T-cell (primary cell): ENCODE measurements at regions not wholly inside any gene's neighbourhood (a gene's known extent, or its start where the extent isn't known, plus 50 kb on each side); places are given as distances from the start of the nearest gene placed in this dataset.

Experiments
- ATAC-seq, 4 experiments: fragments of 200-7000 bp in 3 of 4; fragments of 150-1000 bp in 1 of 4; cut with Tn5 transposase; replicated peaks in 1 of 4; 1 replicate in 3 of 4; 2 replicates in 1 of 4; pipeline ENCODE4 v1.10.0; 2021; ENCODE audit warnings: moderate library complexity in 3 of 4, mild to moderate bottlenecking in 2 of 4, moderate number of reproducible peaks in 1 of 4
- CTCF ChIA-PET, 2 donors: fragments of 300-600 bp; sonication (Branson Sonifier 250); formaldehyde crosslinking; loops; one replicate each; lab custom pipeline; 2022; ENCODE audit warnings: antibody characterized with exemption in 2 of 2; lab: Charles Lee
- POLR2A ChIA-PET, 2 donors: fragments of 300-600 bp; sonication (Branson Sonifier 250); formaldehyde crosslinking; loops; one replicate each; lab custom pipeline; 2022; ENCODE audit warnings: antibody characterized with exemption in 2 of 2; lab: Charles Lee
- DNase-seq, 35 experiments: peaks; one replicate each; pipeline versions ENCODE4 v3.0.0 to v3.0.0-alpha.2; 2013 to 2023
- H3K27ac ChIP-seq: one replicate; pipeline ENCODE4 v1.5.1; 2013; ENCODE audit warnings: low read length
- H3K27me3 ChIP-seq, 2 experiments: replicated peaks in 1 of 2; 1 replicate in 1 of 2; 2 replicates in 1 of 2; pipeline versions ENCODE4 v1.6.1 to v1.7.0; 2013; ENCODE audit warnings: low read length in 1 of 2, mixed read lengths in 1 of 2; ENCODE audit not compliant: control insufficient read depth in 2 of 2, insufficient read depth in 2 of 2; ENCODE audit errors: extremely low read depth in 1 of 2
- H3K36me3 ChIP-seq, 2 donors: 1 replicate in 1 of 2; 2 replicates in 1 of 2; pipeline versions ENCODE4 v1.6.1 to v1.7.0; 2013; ENCODE audit warnings: low read length in 1 of 2; ENCODE audit not compliant: control insufficient read depth in 2 of 2, insufficient read depth in 1 of 2; ENCODE audit errors: extremely low read depth in 1 of 2
- H3K4me1 ChIP-seq, 2 experiments: 1 replicate in 1 of 2; 2 replicates in 1 of 2; pipeline versions ENCODE4 v1.6.1 to v1.7.0; 2013; ENCODE audit warnings: low read length in 2 of 2, mixed read lengths in 1 of 2; ENCODE audit not compliant: insufficient read depth in 2 of 2, control insufficient read depth in 1 of 2; ENCODE audit errors: extremely low read depth in 1 of 2
- H3K4me3 ChIP-seq, 2 donors: 1 replicate in 1 of 2; 2 replicates in 1 of 2; pipeline versions ENCODE4 v1.5.1 to v1.7.0; 2013; ENCODE audit warnings: mild to moderate bottlenecking in 2 of 2, low read length in 1 of 2, moderate library complexity in 1 of 2; ENCODE audit not compliant: control insufficient read depth in 1 of 2; ENCODE audit errors: extremely low read depth in 1 of 2
- H3K9me3 ChIP-seq: 2 replicates; pipeline ENCODE4 v1.7.0; 2013
- H3K27ac Mint-ChIP-seq, 2 donors: one replicate each; pipeline ENCODE4 v1.8.0; 2020 to 2021; ENCODE audit warnings: mild to moderate bottlenecking in 2 of 2, mixed read lengths in 2 of 2
- H3K27me3 Mint-ChIP-seq, 2 donors: one replicate each; pipeline ENCODE4 v1.8.0; 2021 to 2022; ENCODE audit warnings: mixed read lengths in 2 of 2
- H3K36me3 Mint-ChIP-seq: one replicate; pipeline ENCODE4 v1.8.0; 2021; ENCODE audit warnings: mixed read lengths
- H3K4me1 Mint-ChIP-seq, 3 donors: one replicate each; pipeline ENCODE4 v1.8.0; 2020 to 2022; ENCODE audit warnings: mixed read lengths in 3 of 3, mild to moderate bottlenecking in 1 of 3
- H3K4me3 Mint-ChIP-seq, 3 donors: one replicate each; pipeline ENCODE4 v1.8.0; 2020 to 2022; ENCODE audit warnings: mild to moderate bottlenecking in 3 of 3, mixed read lengths in 3 of 3, moderate library complexity in 3 of 3
- H3K9me3 Mint-ChIP-seq, 3 donors: one replicate each; pipeline ENCODE4 v1.8.0; 2020 to 2022; ENCODE audit warnings: mixed read lengths in 3 of 3
- WGBS: methylation state at CpG from one replicate; pipeline ENCODE4 v1.1.5; 2013; ENCODE audit warnings: missing lambda C conversion rate; ENCODE audit not compliant: insufficient coverage; 5-methylcytosine and 5-hydroxymethylcytosine counted together

DNA sequence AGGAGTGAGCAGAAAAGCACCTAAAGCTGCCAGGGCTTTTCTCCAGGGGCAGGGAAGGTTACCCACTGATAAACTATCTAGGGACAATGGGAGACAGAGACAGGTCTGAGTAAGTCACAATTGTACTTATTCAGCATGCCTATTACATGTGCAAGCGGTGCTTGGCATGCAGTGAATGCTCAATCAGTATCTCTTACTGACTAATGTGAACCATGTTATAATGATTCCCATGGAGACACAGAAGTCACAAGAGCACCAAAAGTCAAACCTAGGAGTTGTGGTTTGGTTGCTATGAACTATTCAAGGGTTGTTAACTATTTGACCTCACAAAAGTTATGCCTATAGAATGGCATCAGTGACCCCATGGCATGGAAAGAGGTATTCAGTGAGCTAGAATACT lies 50.0 kb upstream of the RASGRP1 start:
- no peaks in the 10 kb centered on the region for H3K36me3 Mint-ChIP-seq
- Histone ChIP-seq H3K27ac (no peak overlapping the region), H3K4me3 (no peak overlapping the region), H3K4me1 (peaks cover 27 to 37% of the 10 kb centered on the region in 2 experiments), H3K36me3 (no peaks in the 10 kb centered on the region), H3K27me3 (no peaks in the 10 kb centered on the region), H3K9me3 (no peaks in the 10 kb centered on the region)
- peaks cover 38 to 54% (median 49%) of the 10 kb centered on the region in 3 donors for H3K4me1 Mint-ChIP-seq
- DNase-seq (no peak), ATAC-seq (no peak)
- no CpG with 5 or more reads among the region's 1 CpG for WGBS
- H3K27me3 Mint-ChIP-seq, result no peaks in the 10 kb centered on the region
- H3K9me3 Mint-ChIP-seq, result peaks cover 0 to 4% (median 0%) of the 10 kb centered on the region in 3 donors
- ChIA-PET CTCF (interaction anchor here in 1 of 2 donors (0.8 kb wide), 1 partner anchor 17 kb away, joined by 3 read pairs; no protein-coding TSS in a partner anchor), POLR2A (no interaction called here)
- no peak overlapping the region for H3K4me3 Mint-ChIP-seq
- H3K27ac Mint-ChIP-seq, result no peak overlapping the region

DNA sequence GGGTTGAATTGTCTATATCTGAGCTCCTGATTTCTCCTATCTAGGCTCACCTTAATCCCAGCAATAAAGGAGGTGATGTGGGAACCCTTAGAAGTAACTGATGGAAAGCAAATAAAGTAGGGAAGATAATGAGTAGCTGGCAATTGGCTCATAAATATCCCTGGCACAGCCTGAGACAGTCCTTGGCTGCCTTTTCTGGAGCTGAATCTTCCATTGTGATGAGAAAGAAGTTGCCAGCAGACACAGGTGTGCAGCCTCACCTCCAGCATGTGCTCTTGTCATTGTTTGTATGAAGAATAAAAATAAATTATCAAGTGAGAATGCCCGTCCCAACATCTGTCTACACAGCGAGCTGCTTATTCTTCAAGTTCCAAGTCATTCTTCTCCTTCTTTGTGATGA lies 53.2 kb upstream of the RASGRP1 start:
- Histone ChIP-seq H3K27me3 (no peaks in the 10 kb centered on the region), H3K36me3 (no peaks in the 10 kb centered on the region), H3K4me3 (no peak overlapping the region), H3K9me3 (no peaks in the 10 kb centered on the region), H3K27ac (no peak overlapping the region), H3K4me1 (peaks cover 8 to 11% of the 10 kb centered on the region in 2 experiments)
- ATAC-seq, result no peak
- H3K4me1 Mint-ChIP-seq, result peaks cover 17 to 40% (median 39%) of the 10 kb centered on the region in 3 donors
- no peak overlapping the region for H3K4me3 Mint-ChIP-seq
- no peaks in the 10 kb centered on the region for H3K36me3 Mint-ChIP-seq
- no peak for DNase-seq
- no peak overlapping the region for H3K27ac Mint-ChIP-seq
- ChIA-PET POLR2A (interaction anchor here (0.5 to 0.6 kb wide), 3 partner anchors 8 to 208 kb away, joined by 3 to 4 read pairs (median 3); no protein-coding TSS in a partner anchor), CTCF (interaction anchor here (0.6 to 0.7 kb wide), 2 partner anchors 59 to 64 kb away, joined by 3 to 4 read pairs; no protein-coding TSS in a partner anchor)
- no CpG with 5 or more reads among the region's 2 CpGs for WGBS
- no peaks in the 10 kb centered on the region for H3K27me3 Mint-ChIP-seq
- H3K9me3 Mint-ChIP-seq, result peaks cover 0 to 4% (median 0%) of the 10 kb centered on the region in 3 donors

DNA sequence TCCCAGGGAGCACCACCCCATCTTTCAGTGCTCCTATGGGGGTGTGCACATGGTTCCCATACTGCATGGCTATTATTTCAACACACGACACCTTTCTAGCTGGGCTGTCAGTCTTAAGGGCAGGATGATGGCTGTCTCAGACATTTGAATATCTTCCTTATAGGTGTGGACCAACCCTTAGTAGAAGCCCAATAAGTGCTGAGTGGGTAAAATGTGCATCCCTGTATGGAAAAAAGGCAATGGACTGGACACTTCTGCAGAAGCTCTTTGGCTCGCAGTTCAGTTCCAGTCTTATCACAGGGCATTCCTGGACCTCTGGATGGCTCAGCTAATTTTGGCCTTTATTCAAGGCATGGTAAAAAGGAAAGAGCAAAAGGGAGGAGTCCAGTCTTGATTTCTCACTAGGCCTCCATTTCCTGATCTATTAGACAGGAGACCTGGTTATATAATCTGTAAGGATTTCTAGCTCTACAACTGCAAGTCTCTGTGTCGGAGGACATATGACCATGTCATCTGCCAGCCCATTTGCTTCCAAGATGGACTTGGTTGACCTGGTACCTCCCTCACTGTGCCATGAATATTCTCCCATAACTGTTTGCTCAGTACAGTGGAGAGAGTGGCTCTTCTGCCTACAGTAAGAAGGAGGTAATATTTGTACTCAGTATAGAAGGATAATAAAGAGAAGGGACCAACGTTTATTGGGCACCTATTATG lies 53.8 kb upstream of the RASGRP1 start:
- H3K27me3 Mint-ChIP-seq, result no peaks in the 10 kb centered on the region
- no peaks in the 10 kb centered on the region for H3K36me3 ChIP-seq
- 92% methylated on average over 2 of the region's 4 CpGs for WGBS

GRCh38 chr15:38620098-38620497 lies 55.5 kb upstream of the RASGRP1 start:
- CTCF ChIA-PET, result no interaction called here
- Histone ChIP-seq H3K27me3 (no peaks in the 10 kb centered on the region), H3K27ac (no peak overlapping the region), H3K36me3 (no peaks in the 10 kb centered on the region), H3K9me3 (no peaks in the 10 kb centered on the region), H3K4me3 (no peak overlapping the region), H3K4me1 (peaks cover 4 to 5% of the 10 kb centered on the region in 2 experiments)
- H3K9me3 Mint-ChIP-seq, result no peaks in the 10 kb centered on the region
- H3K27me3 Mint-ChIP-seq, result no peaks in the 10 kb centered on the region
- peaks cover 10 to 34% (median 32%) of the 10 kb centered on the region in 3 donors for H3K4me1 Mint-ChIP-seq
- POLR2A ChIA-PET, result no interaction called here
- DNase-seq (no peak), ATAC-seq (no peak)
- no peaks in the 10 kb centered on the region for H3K36me3 Mint-ChIP-seq
- H3K4me3 Mint-ChIP-seq, result no peak overlapping the region
- WGBS, result no CpG with 5 or more reads among the region's 2 CpGs
- no peak overlapping the region for H3K27ac Mint-ChIP-seq

More for the DNA sequence above, 53.8 kb upstream of the RASGRP1 start:
- Mint-ChIP-seq H3K36me3 (no peaks in the 10 kb centered on the region), H3K4me3 (no peak overlapping the region), H3K4me1 (peaks cover 11 to 38% (median 34%) of the 10 kb centered on the region in 3 donors), H3K9me3 (peaks cover 0 to under 1% (median 0%) of the 10 kb centered on the region in 3 donors), H3K27ac (no peak overlapping the region)
- ChIA-PET POLR2A (interaction anchor here in 1 of 2 donors (0.6 kb wide), 1 partner anchor 54 kb away, joined by 3 read pairs; no protein-coding TSS in a partner anchor), CTCF (no interaction called here)
- peaks cover 4 to 6% of the 10 kb centered on the region in 2 experiments for H3K4me1 ChIP-seq
- H3K27ac ChIP-seq, result no peak overlapping the region
- ATAC-seq (no peak), DNase-seq (no peak)
- no peaks in the 10 kb centered on the region for H3K27me3 ChIP-seq
- H3K9me3 ChIP-seq, result no peaks in the 10 kb centered on the region
- no peak overlapping the region for H3K4me3 ChIP-seq

DNA sequence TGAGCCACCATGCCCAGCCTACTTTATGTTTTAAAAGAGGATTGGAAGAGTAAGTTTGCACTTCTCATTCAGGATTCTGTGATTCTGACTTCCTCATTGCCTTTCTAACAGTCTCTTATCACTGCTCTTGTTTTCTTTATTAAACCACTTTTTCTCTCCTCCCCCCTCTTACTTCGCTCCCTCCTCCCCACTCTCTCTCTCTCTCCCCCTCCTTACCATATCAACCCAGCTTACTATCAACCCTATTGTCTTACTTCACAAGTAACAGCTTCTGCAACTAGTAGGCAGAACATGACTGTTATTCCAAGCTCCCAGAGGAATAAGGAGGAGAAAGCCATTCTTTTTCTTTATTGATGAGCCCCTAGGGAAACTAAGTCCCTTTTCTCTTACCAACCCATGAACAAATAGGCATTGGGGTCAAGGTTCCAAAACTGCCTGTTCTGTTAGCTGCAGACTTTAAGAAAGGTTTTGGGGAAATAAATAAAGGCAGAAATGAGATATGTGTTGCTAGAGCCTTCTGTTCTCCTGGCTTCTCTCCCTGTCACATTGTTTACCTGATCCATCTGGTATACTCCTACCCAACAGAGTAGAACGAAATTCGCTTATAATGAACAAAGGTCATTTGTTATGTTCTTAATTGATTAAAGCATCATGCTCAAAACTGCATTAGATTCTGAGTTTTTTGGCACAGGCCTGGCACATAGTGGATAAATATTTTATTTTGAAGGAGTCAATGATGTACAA lies 56.4 kb upstream of the RASGRP1 start:
- Histone ChIP-seq H3K4me3 (no peak overlapping the region), H3K36me3 (no peaks in the 10 kb centered on the region), H3K27me3 (no peaks in the 10 kb centered on the region), H3K9me3 (no peaks in the 10 kb centered on the region), H3K4me1 (peaks cover 4 to 9% of the 10 kb centered on the region in 2 experiments), H3K27ac (no peak overlapping the region)
- Mint-ChIP-seq H3K9me3 (no peaks in the 10 kb centered on the region), H3K27me3 (no peaks in the 10 kb centered on the region), H3K4me3 (no peak overlapping the region), H3K4me1 (peaks cover 12 to 37% (median 32%) of the 10 kb centered on the region in 3 donors), H3K36me3 (no peaks in the 10 kb centered on the region), H3K27ac (no peak overlapping the region)
- no CpG with 5 or more reads among the region's 3 CpGs for WGBS
- ChIA-PET POLR2A (interaction anchor here in 1 of 2 donors (0.6 kb wide), 1 partner anchor 10 kb away, joined by 9 read pairs; no protein-coding TSS in a partner anchor), CTCF (no interaction called here)
- DNase-seq, result no peak
- no peak for ATAC-seq

DNA sequence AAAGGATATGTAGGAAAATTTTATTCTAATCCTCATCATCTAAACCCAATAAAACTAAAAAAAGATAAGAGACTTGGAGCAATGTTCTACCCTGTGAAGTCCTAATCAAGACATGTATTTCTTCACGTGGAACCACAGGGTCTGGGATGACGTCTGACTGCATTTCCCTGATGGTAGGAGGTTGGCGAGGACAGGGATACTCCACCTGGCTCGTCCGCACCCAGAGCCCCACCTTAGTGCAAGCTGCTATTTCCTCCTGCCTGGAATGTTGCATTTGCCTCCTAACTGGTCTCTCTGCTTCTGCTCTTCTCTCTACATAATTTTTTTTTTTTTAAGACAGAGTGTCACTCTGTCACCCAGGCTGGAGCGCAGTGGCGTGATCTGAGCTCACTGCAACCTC lies 57.7 kb upstream of the RASGRP1 start:
- POLR2A ChIA-PET, result no interaction called here
- no peaks in the 10 kb centered on the region for H3K27me3 ChIP-seq
- H3K36me3 Mint-ChIP-seq, result no peaks in the 10 kb centered on the region

More for the DNA sequence above, 57.7 kb upstream of the RASGRP1 start:
- Mint-ChIP-seq H3K4me1 (peaks cover 23 to 46% (median 44%) of the 10 kb centered on the region in 3 donors), H3K9me3 (no peaks in the 10 kb centered on the region), H3K27ac (no peak overlapping the region), H3K27me3 (no peaks in the 10 kb centered on the region), H3K4me3 (no peak overlapping the region)
- CTCF ChIA-PET, result no interaction called here
- ATAC-seq (no peak), DNase-seq (no peak)
- 83% methylated on average over 1 of the region's 7 CpGs for WGBS
- no peak overlapping the region for H3K27ac ChIP-seq
- no peaks in the 10 kb centered on the region for H3K9me3 ChIP-seq
- no peak overlapping the region for H3K4me3 ChIP-seq
- no peaks in the 10 kb centered on the region for H3K36me3 ChIP-seq
- peaks cover 14 to 19% of the 10 kb centered on the region in 2 experiments for H3K4me1 ChIP-seq
